Immature natural killer cell (primary cell): ENCODE measurements at regions not wholly inside any gene's neighbourhood (a gene's known extent, or its start where the extent isn't known, plus 50 kb on each side); places are given as distances from the start of the nearest gene placed in this dataset.

Source experiments
- DNase-seq, 3 donors: peaks; one replicate each; pipeline ENCODE4 v3.0.0; 2022; ENCODE audit warnings: mixed read lengths in 1 of 3
- H3K27ac Mint-ChIP-seq, 6 donors: one replicate each; pipeline ENCODE4 v1.8.0; 2020; ENCODE audit warnings: mixed read lengths in 6 of 6, mild to moderate bottlenecking in 5 of 6, inconsistent platforms in 4 of 6, moderate library complexity in 3 of 6
- H3K27me3 Mint-ChIP-seq, 3 donors: one replicate each; pipeline ENCODE4 v1.8.0; 2020 to 2021; ENCODE audit warnings: low read depth in 3 of 3, mild to moderate bottlenecking in 3 of 3, mixed read lengths in 3 of 3, moderate library complexity in 3 of 3, inconsistent platforms in 1 of 3
- H3K36me3 Mint-ChIP-seq, 3 donors: one replicate each; pipeline ENCODE4 v1.8.0; 2020; ENCODE audit warnings: mixed read lengths in 3 of 3, inconsistent platforms in 2 of 3, mild to moderate bottlenecking in 2 of 3
- H3K4me1 Mint-ChIP-seq, 2 donors: one replicate each; pipeline ENCODE4 v1.8.0; 2020; ENCODE audit warnings: inconsistent platforms in 2 of 2, mild to moderate bottlenecking in 2 of 2, mixed read lengths in 2 of 2, moderate library complexity in 1 of 2
- H3K4me3 Mint-ChIP-seq, 5 donors: one replicate each; pipeline ENCODE4 v1.8.0; 2020; ENCODE audit warnings: mild to moderate bottlenecking in 5 of 5, mixed read lengths in 5 of 5, inconsistent platforms in 3 of 5, moderate library complexity in 3 of 5
- H3K9me3 Mint-ChIP-seq, 6 donors: one replicate each; pipeline ENCODE4 v1.8.0; 2020; ENCODE audit warnings: mild to moderate bottlenecking in 6 of 6, mixed read lengths in 6 of 6, inconsistent platforms in 4 of 6, moderate library complexity in 3 of 6

- no peak overlapping the region for H3K27ac Mint-ChIP-seq
Observed at GRCh38 chr2:107068069-107068916, 182.3 kb upstream of the ST6GAL2 start.

DNA sequence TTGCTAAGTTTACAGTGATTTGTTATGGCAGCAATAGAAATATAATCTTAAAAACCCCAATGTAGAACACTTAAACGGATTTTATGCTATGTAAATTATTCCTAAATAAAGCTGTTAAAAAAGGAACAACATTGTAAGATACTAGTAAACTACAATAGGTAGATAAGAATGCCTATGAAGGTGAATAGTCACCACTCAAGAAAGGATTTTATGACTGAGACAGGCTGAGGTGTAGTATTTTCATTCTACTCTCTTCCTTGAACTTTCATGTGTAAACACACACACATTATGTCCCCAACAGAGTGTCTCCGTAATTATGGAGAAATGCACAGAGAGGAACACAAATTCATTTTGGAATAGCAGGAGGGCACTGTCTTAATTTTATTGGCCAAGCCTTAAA, 183.9 kb upstream of the ST6GAL2 start:
- H3K9me3 Mint-ChIP-seq = peaks cover 2 to 8% (median 4%) of the 10 kb centered on the region in 6 donors
- peaks cover 0 to 2% (median 0%) of the 10 kb centered on the region in 3 donors for H3K27me3 Mint-ChIP-seq

More at GRCh38 chr2:107068069-107068916, 182.3 kb upstream of the ST6GAL2 start:
- peaks cover 0 to 10% (median 2%) of the 10 kb centered on the region in 6 donors for H3K9me3 Mint-ChIP-seq
- H3K27me3 Mint-ChIP-seq = peaks cover 0 to 2% (median 0%) of the 10 kb centered on the region in 3 donors
- H3K4me1 Mint-ChIP-seq = no peaks in the 10 kb centered on the region
- DNase-seq = no peak
- no peak overlapping the region for H3K4me3 Mint-ChIP-seq
- no peaks in the 10 kb centered on the region for H3K36me3 Mint-ChIP-seq

DNA sequence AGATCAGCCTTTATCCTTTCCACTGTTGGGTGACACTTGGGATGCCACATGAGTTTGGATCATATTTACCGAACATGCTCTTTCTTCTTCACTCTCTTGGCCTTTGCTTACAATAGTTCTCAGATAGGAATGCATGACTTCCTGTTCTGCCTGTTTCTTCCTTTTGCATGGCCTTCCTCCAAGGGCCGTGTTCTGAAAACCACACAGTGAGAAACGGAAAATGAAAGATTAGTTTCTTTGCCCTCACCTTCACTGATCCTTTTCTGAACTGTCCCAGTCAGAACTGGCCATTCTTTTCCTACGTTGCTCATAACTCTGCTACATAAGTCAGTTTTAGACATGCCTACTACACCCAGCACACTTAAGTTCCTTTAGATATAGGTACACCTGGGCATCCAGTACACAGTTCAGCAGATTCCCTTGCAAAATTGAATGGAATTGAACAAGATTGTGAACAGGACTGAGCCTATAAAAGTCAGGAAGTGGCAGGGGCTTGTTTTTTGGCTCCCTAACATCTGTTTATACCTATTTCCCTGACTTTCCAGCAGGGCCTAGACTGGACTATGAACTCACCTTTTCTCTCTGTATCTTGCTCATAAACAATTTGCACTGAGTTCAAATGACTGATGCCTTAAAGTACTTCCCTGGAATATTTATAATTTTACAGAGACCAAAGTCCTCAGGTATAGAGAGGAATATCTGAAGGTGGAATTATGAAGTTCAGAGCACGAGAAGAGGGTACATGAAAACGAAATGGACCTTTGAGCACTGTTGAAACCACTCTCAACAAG, 186.4 kb upstream of the ST6GAL2 start:
- Mint-ChIP-seq H3K9me3 (peaks cover 3 to 11% (median 8%) of the 10 kb centered on the region in 6 donors), H3K36me3 (no peaks in the 10 kb centered on the region), H3K4me3 (no peak overlapping the region), H3K27ac (no peak overlapping the region), H3K27me3 (peaks cover 0 to 2% (median 2%) of the 10 kb centered on the region in 3 donors), H3K4me1 (no peaks in the 10 kb centered on the region)
- DNase-seq = no peak

More for the DNA sequence above, 183.9 kb upstream of the ST6GAL2 start:
- Mint-ChIP-seq H3K4me1 (no peaks in the 10 kb centered on the region), H3K4me3 (no peak overlapping the region), H3K27ac (no peak overlapping the region), H3K36me3 (no peaks in the 10 kb centered on the region)
- no peak for DNase-seq

DNA sequence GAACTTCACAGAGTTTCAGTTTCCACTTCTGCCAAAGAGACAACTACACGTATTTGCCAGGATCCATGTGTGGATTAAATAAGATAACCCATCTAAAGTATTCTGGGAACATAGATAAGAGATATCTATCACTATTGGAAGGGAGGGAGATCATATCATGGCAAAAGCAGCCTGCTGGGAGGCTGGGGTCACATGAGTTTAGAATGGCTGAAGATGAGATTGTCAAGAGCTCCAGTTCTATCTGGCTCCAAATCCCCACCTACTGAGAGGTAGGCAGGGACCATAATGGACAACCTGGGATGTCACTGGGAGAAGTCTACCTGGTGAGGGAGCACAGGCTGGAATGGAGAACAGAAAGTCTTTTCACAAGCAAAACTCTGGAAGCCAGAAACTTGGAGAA, 192.6 kb upstream of the ST6GAL2 start:
- Mint-ChIP-seq H3K4me1 (no peaks in the 10 kb centered on the region), H3K27ac (no peak overlapping the region), H3K9me3 (peaks cover 0 to 22% (median 9%) of the 10 kb centered on the region in 6 donors), H3K36me3 (peaks cover 0 to 3% (median 0%) of the 10 kb centered on the region in 3 donors), H3K4me3 (no peak overlapping the region), H3K27me3 (peaks cover 0 to 2% (median 0%) of the 10 kb centered on the region in 3 donors)
- no peak for DNase-seq

GRCh38 chr2:107086497-107086896, 200.5 kb upstream of the ST6GAL2 start:
- no peak for DNase-seq
- Mint-ChIP-seq H3K36me3 (no peaks in the 10 kb centered on the region), H3K27ac (no peak overlapping the region), H3K27me3 (peaks cover 0 to 4% (median 3%) of the 10 kb centered on the region in 3 donors), H3K4me1 (no peaks in the 10 kb centered on the region), H3K9me3 (peaks cover 2 to 17% (median 5%) of the 10 kb centered on the region in 6 donors), H3K4me3 (no peak overlapping the region)

DNA sequence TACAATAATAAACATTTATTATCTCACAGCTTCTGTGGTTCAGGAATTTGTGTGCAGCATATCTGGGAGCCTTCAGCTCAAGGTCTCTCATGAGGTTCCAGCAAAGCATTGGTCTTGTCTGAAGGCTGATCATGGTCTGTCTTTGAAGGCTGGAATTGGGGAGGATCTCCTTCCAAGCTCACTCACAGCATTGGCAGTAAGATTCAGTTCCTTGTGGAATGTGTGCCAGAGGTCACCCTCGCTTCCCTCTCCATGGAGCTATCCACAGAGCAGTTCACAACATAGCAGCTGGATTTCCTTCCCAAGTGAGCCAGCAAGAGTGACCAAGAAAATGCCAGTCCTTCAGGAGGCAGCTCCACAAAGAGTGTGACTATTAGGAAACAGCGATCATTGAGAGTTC, 202.2 kb upstream of the ST6GAL2 start:
- H3K36me3 Mint-ChIP-seq = no peaks in the 10 kb centered on the region
- no peaks in the 10 kb centered on the region for H3K4me1 Mint-ChIP-seq
- peaks cover 0 to 4% (median 3%) of the 10 kb centered on the region in 3 donors for H3K27me3 Mint-ChIP-seq
- H3K9me3 Mint-ChIP-seq = peaks cover 2 to 17% (median 6%) of the 10 kb centered on the region in 6 donors
- DNase-seq = no peak
- no peak overlapping the region for H3K27ac Mint-ChIP-seq
- no peak overlapping the region for H3K4me3 Mint-ChIP-seq

GRCh38 chr2:107091163-107091864, 205.3 kb upstream of the ST6GAL2 start:
- H3K27me3 Mint-ChIP-seq = peaks cover 0 to 4% (median 3%) of the 10 kb centered on the region in 3 donors
- no peaks in the 10 kb centered on the region for H3K36me3 Mint-ChIP-seq
- peaks cover 0 to 22% (median 6%) of the 10 kb centered on the region in 6 donors for H3K9me3 Mint-ChIP-seq
- no peaks in the 10 kb centered on the region for H3K4me1 Mint-ChIP-seq
- H3K27ac Mint-ChIP-seq = no peak overlapping the region
- no peak for DNase-seq
- H3K4me3 Mint-ChIP-seq = no peak overlapping the region

DNA sequence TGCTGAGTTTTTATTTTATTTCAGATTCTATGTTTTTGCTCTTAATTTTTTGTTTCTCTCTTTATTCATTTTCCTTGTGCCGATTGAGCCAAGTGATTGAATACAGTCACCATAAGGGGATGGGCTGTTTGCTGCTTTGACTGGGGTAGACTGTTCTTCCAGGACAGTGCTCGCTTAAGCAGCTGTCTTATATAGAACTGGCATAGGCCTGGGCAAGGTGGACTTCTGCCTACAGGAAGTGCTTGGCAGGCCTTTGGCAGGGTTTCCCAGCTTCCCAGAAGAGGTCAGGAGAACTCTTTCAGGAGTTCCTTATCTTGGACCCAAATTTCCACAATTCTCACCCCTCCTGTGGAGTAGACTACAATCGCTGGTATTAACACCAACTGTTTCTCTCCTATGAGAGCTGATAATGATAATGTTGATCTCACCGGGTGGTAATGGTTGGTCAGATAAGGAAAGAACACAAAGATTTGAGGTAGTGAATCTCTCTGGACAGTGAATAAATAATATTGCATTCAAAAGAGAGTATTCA, 207.5 kb upstream of the ST6GAL2 start:
- peaks cover 0 to 6% (median 3%) of the 10 kb centered on the region in 3 donors for H3K27me3 Mint-ChIP-seq
- no peaks in the 10 kb centered on the region for H3K36me3 Mint-ChIP-seq
- DNase-seq = no peak
- H3K4me3 Mint-ChIP-seq = no peak overlapping the region
- H3K4me1 Mint-ChIP-seq = no peaks in the 10 kb centered on the region
- no peak overlapping the region for H3K27ac Mint-ChIP-seq
- peaks cover 0 to 19% (median 9%) of the 10 kb centered on the region in 6 donors for H3K9me3 Mint-ChIP-seq

GRCh38 chr2:107094450-107094986, 208.6 kb upstream of the ST6GAL2 start:
- H3K4me3 Mint-ChIP-seq = no peak overlapping the region
- H3K36me3 Mint-ChIP-seq = no peaks in the 10 kb centered on the region
- no peaks in the 10 kb centered on the region for H3K4me1 Mint-ChIP-seq
- no peak for DNase-seq
- peaks cover 0 to 10% (median under 1%) of the 10 kb centered on the region in 3 donors for H3K27me3 Mint-ChIP-seq
- H3K9me3 Mint-ChIP-seq = peaks cover 0 to 23% (median 9%) of the 10 kb centered on the region in 6 donors
- no peak overlapping the region for H3K27ac Mint-ChIP-seq

GRCh38 chr2:107102176-107102575, 216.2 kb upstream of the ST6GAL2 start:
- Mint-ChIP-seq H3K27me3 (peaks cover 0 to 9% (median 0%) of the 10 kb centered on the region in 3 donors), H3K27ac (no peak overlapping the region)

GRCh38 chr2:107107351-107107750, 221.4 kb upstream of the ST6GAL2 start:
- peaks cover 0 to 2% (median 0%) of the 10 kb centered on the region in 3 donors for H3K27me3 Mint-ChIP-seq
- H3K36me3 Mint-ChIP-seq = no peaks in the 10 kb centered on the region
- DNase-seq = no peak
- no peak overlapping the region for H3K4me3 Mint-ChIP-seq
- H3K27ac Mint-ChIP-seq = no peak overlapping the region
- peaks cover 3 to 13% (median 7%) of the 10 kb centered on the region in 6 donors for H3K9me3 Mint-ChIP-seq
- no peaks in the 10 kb centered on the region for H3K4me1 Mint-ChIP-seq

More at GRCh38 chr2:107102176-107102575, 216.2 kb upstream of the ST6GAL2 start:
- H3K9me3 Mint-ChIP-seq = peaks cover 5 to 27% (median 9%) of the 10 kb centered on the region in 6 donors
- no peaks in the 10 kb centered on the region for H3K36me3 Mint-ChIP-seq
- H3K4me3 Mint-ChIP-seq = no peak overlapping the region
- H3K4me1 Mint-ChIP-seq = no peaks in the 10 kb centered on the region
- no peak for DNase-seq

DNA sequence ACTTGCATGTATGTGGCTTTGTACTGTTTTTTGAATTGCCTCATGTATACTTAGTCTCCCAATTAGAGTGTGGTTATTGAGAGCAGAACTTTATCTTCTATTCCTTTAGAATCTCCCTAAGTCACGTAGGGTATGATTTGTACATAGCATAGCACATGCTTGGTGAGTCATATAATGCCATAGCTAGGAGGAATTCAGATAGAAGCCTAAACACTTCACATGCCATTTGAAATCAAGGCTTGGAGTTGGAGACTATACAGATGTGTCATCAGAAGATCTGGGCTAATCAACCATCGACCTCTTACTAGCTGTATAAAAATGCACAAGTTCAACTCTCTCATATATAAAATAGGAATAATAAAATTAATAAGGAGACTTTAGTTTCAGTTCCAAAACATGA, 222.6 kb upstream of the ST6GAL2 start:
- Mint-ChIP-seq H3K36me3 (no peaks in the 10 kb centered on the region), H3K27ac (no peak overlapping the region), H3K9me3 (peaks cover 4 to 14% (median 8%) of the 10 kb centered on the region in 6 donors), H3K27me3 (peaks cover 0 to 2% (median 0%) of the 10 kb centered on the region in 3 donors), H3K4me3 (no peak overlapping the region), H3K4me1 (no peaks in the 10 kb centered on the region)
- no peak for DNase-seq

GRCh38 chr2:107111623-107112022, 225.7 kb upstream of the ST6GAL2 start:
- Mint-ChIP-seq H3K27me3 (peaks cover 0 to 2% (median 0%) of the 10 kb centered on the region in 3 donors), H3K4me1 (no peaks in the 10 kb centered on the region), H3K4me3 (no peak overlapping the region), H3K27ac (no peak overlapping the region), H3K36me3 (no peaks in the 10 kb centered on the region), H3K9me3 (peaks cover 1 to 12% (median 4%) of the 10 kb centered on the region in 6 donors)
- no peak for DNase-seq
